ENCODE measurements at regions not wholly inside any gene's neighbourhood (a gene's known extent, or its start where the extent isn't known, plus 50 kb on each side); places are given as distances from the start of the nearest gene placed in this dataset.

DNA sequence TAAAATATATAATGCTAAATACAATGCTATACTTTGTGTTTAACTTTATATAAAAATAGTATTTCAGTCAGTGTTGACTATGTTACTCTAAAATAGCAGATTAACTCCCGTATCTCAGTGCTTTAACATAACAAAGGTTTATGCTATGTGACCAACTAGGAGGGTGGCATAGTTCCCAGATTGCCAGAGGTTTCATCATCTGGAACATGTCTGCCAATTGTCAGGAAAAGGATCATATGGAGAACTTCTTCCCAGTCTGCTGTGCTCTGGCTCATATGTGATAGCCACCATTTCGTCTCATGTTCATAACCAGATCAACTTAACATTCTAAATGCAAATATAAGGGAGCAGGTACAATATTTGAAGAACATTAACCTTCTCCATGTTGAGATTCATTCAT lies 720.2 kb downstream of the MCTP2 start:
- TF ChIP-seq, protein P1, sequence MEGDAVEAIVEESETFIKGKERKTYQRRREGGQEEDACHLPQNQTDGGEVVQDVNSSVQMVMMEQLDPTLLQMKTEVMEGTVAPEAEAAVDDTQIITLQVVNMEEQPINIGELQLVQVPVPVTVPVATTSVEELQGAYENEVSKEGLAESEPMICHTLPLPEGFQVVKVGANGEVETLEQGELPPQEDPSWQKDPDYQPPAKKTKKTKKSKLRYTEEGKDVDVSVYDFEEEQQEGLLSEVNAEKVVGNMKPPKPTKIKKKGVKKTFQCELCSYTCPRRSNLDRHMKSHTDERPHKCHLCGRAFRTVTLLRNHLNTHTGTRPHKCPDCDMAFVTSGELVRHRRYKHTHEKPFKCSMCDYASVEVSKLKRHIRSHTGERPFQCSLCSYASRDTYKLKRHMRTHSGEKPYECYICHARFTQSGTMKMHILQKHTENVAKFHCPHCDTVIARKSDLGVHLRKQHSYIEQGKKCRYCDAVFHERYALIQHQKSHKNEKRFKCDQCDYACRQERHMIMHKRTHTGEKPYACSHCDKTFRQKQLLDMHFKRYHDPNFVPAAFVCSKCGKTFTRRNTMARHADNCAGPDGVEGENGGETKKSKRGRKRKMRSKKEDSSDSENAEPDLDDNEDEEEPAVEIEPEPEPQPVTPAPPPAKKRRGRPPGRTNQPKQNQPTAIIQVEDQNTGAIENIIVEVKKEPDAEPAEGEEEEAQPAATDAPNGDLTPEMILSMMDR (IDR thresholded peaks at IDR 0.05; ENCODE audit: borderline replicate concordance, extremely low read depth, low read length, poor library complexity, severe bottlenecking) = no peak
- TF ChIP-seq EZH2 (IDR thresholded peaks at IDR 0.05; ENCODE audit: borderline replicate concordance, low read depth, low read length, severe bottlenecking) = no peak
